Activated T-cell treated with anti-CD3 and anti-CD28 coated beads, Interleukin-2, amount 50 U/mL, for 24 hours (primary cell): ENCODE measurements at regions not wholly inside any gene's neighbourhood (a gene's known extent, or its start where the extent isn't known, plus 50 kb on each side); places are given as distances from the start of the nearest gene placed in this dataset.
A peak's percentile ranks its signal among the peaks of the same experiment; 100 is the strongest.
"Not testable (repeated sequence)": the region's sequence is repeated elsewhere in the genome, so short reads cannot be mapped to it uniquely, and the experiment has no call there.

Experiments used
- DNase-seq: peaks from one replicate; pipeline ENCODE4 v3.0.0-alpha.2; 2020
- H3K27ac Mint-ChIP-seq: 2 replicates; pipeline ENCODE4 v1.8.0; 2020; ENCODE audit warnings: mild to moderate bottlenecking, mixed read lengths
- H3K27me3 Mint-ChIP-seq: 2 replicates; pipeline ENCODE4 v1.8.0; 2020; ENCODE audit warnings: mixed read lengths
- H3K36me3 Mint-ChIP-seq: 2 replicates; pipeline ENCODE4 v1.8.0; 2020; ENCODE audit warnings: low read depth, mixed read lengths
- H3K4me1 Mint-ChIP-seq: 2 replicates; pipeline ENCODE4 v1.8.0; 2020; ENCODE audit warnings: low read depth, mixed read lengths
- H3K4me3 Mint-ChIP-seq: 2 replicates; pipeline ENCODE4 v1.8.0; 2020; ENCODE audit warnings: mild to moderate bottlenecking, moderate library complexity, mixed read lengths
- H3K9me3 Mint-ChIP-seq: 2 replicates; pipeline ENCODE4 v1.8.0; 2020; ENCODE audit warnings: mixed read lengths

- H3K36me3 Mint-ChIP-seq = peaks cover 3% of the 10 kb centered on the region
- H3K9me3 Mint-ChIP-seq = no peaks in the 10 kb centered on the region
- peak overlapping the region; percentile 91 for H3K27ac Mint-ChIP-seq
- no peaks in the 10 kb centered on the region for H3K27me3 Mint-ChIP-seq
- H3K4me1 Mint-ChIP-seq = peaks cover 65% of the 10 kb centered on the region
- peak; percentile 63 for DNase-seq
- H3K4me3 Mint-ChIP-seq = peak overlapping the region; percentile 77
These were observed 77.0 kb upstream of the SERTAD2 start for GRCh38 chr2:64730551-64731262.

- H3K36me3 Mint-ChIP-seq = peaks cover 3% of the 10 kb centered on the region
- H3K4me1 Mint-ChIP-seq = peaks cover 63% of the 10 kb centered on the region
- peak overlapping the region; percentile 77 for H3K4me3 Mint-ChIP-seq
- no peaks in the 10 kb centered on the region for H3K27me3 Mint-ChIP-seq
- DNase-seq = no peak
- H3K9me3 Mint-ChIP-seq = no peaks in the 10 kb centered on the region
- H3K27ac Mint-ChIP-seq = peak overlapping the region; percentile 91
These were observed 77.5 kb upstream of the SERTAD2 start for GRCh38 chr2:64731263-64731643.

- Mint-ChIP-seq H3K36me3 (peaks cover 3% of the 10 kb centered on the region), H3K9me3 (no peaks in the 10 kb centered on the region), H3K27me3 (no peaks in the 10 kb centered on the region), H3K4me1 (peaks cover 59% of the 10 kb centered on the region), H3K4me3 (peak overlapping the region; percentile 77), H3K27ac (peak overlapping the region; percentile 91)
- DNase-seq = no peak
These were observed 78.0 kb upstream of the SERTAD2 start for GRCh38 chr2:64731746-64732145.

GRCh38 chr2:64732146-64732545 lies 78.4 kb upstream of the SERTAD2 start:
- DNase-seq = no peak
- Mint-ChIP-seq H3K4me1 (peaks cover 59% of the 10 kb centered on the region), H3K27me3 (no peaks in the 10 kb centered on the region), H3K27ac (no peak overlapping the region), H3K9me3 (no peaks in the 10 kb centered on the region), H3K36me3 (peaks cover 3% of the 10 kb centered on the region), H3K4me3 (no peak overlapping the region)

- Mint-ChIP-seq H3K27me3 (no peaks in the 10 kb centered on the region), H3K27ac (no peak overlapping the region), H3K9me3 (no peaks in the 10 kb centered on the region), H3K4me1 (peaks cover 52% of the 10 kb centered on the region), H3K4me3 (no peak overlapping the region), H3K36me3 (peaks cover 3% of the 10 kb centered on the region)
- DNase-seq = no peak
These were observed 81.8 kb upstream of the SERTAD2 start for GRCh38 chr2:64735504-64735903.

- no peak for DNase-seq
- H3K9me3 Mint-ChIP-seq = no peaks in the 10 kb centered on the region
- H3K36me3 Mint-ChIP-seq = peaks cover 3% of the 10 kb centered on the region
- peak overlapping the region; percentile 80 for H3K27ac Mint-ChIP-seq
- H3K27me3 Mint-ChIP-seq = no peaks in the 10 kb centered on the region
- H3K4me3 Mint-ChIP-seq = peak overlapping the region; percentile 11
- H3K4me1 Mint-ChIP-seq = peaks cover 35% of the 10 kb centered on the region
These were observed 83.8 kb upstream of the SERTAD2 start for GRCh38 chr2:64737547-64737946.

- DNase-seq = no peak
These were observed 84.3 kb upstream of the SERTAD2 start for GRCh38 chr2:64738026-64738425.

GRCh38 chr2:64742678-64743077 lies 89.0 kb upstream of the SERTAD2 start:
- H3K4me3 Mint-ChIP-seq = no peak overlapping the region
- peaks cover 22% of the 10 kb centered on the region for H3K4me1 Mint-ChIP-seq
- no peaks in the 10 kb centered on the region for H3K9me3 Mint-ChIP-seq
- no peaks in the 10 kb centered on the region for H3K36me3 Mint-ChIP-seq
- DNase-seq = no peak
- no peaks in the 10 kb centered on the region for H3K27me3 Mint-ChIP-seq
- no peak overlapping the region for H3K27ac Mint-ChIP-seq

More at GRCh38 chr2:64738026-64738425, 84.3 kb upstream of the SERTAD2 start:
- Mint-ChIP-seq H3K27me3 (no peaks in the 10 kb centered on the region), H3K4me1 (peaks cover 35% of the 10 kb centered on the region), H3K9me3 (no peaks in the 10 kb centered on the region), H3K36me3 (peaks cover 3% of the 10 kb centered on the region), H3K27ac (peak overlapping the region; percentile 80), H3K4me3 (peak overlapping the region; percentile 11)

GRCh38 chr2:64743739-64744330 lies 90.1 kb upstream of the SERTAD2 start:
- no peak for DNase-seq
- no peaks in the 10 kb centered on the region for H3K36me3 Mint-ChIP-seq

GRCh38 chr2:64745562-64745961 lies 91.8 kb upstream of the SERTAD2 start:
- Mint-ChIP-seq H3K9me3 (no peaks in the 10 kb centered on the region), H3K27me3 (no peaks in the 10 kb centered on the region), H3K4me1 (peaks cover 25% of the 10 kb centered on the region), H3K4me3 (no peak overlapping the region), H3K36me3 (peaks cover 2% of the 10 kb centered on the region), H3K27ac (no peak overlapping the region)
- no peak for DNase-seq

More at GRCh38 chr2:64743739-64744330, 90.1 kb upstream of the SERTAD2 start:
- Mint-ChIP-seq H3K4me1 (peaks cover 16% of the 10 kb centered on the region), H3K4me3 (no peak overlapping the region), H3K27ac (no peak overlapping the region), H3K9me3 (no peaks in the 10 kb centered on the region), H3K27me3 (no peaks in the 10 kb centered on the region)

- H3K9me3 Mint-ChIP-seq, H3K27ac Mint-ChIP-seq, H3K36me3 Mint-ChIP-seq, H3K4me3 Mint-ChIP-seq, DNase-seq, H3K27me3 Mint-ChIP-seq: not testable (repeated sequence)
- H3K4me1 Mint-ChIP-seq = peaks cover 34% of the 10 kb centered on the region
These were observed 94.0 kb upstream of the SERTAD2 start for GRCh38 chr2:64747690-64748091.

GRCh38 chr2:64748147-64748546 lies 94.4 kb upstream of the SERTAD2 start:
- H3K36me3 Mint-ChIP-seq = peaks cover 8% of the 10 kb centered on the region
- no peak for DNase-seq
- no peaks in the 10 kb centered on the region for H3K9me3 Mint-ChIP-seq
- peak overlapping the region; percentile 86 for H3K27ac Mint-ChIP-seq
- H3K4me1 Mint-ChIP-seq = peaks cover 36% of the 10 kb centered on the region
- no peak overlapping the region for H3K4me3 Mint-ChIP-seq
- no peaks in the 10 kb centered on the region for H3K27me3 Mint-ChIP-seq

GRCh38 chr2:64748561-64748960 lies 94.8 kb upstream of the SERTAD2 start:
- peak overlapping the region; percentile 93 for H3K4me3 Mint-ChIP-seq
- no peaks in the 10 kb centered on the region for H3K27me3 Mint-ChIP-seq
- DNase-seq = no peak
- H3K36me3 Mint-ChIP-seq = peaks cover 8% of the 10 kb centered on the region
- H3K9me3 Mint-ChIP-seq = no peaks in the 10 kb centered on the region
- peaks cover 38% of the 10 kb centered on the region for H3K4me1 Mint-ChIP-seq
- H3K27ac Mint-ChIP-seq = peak overlapping the region; percentile 86

GRCh38 chr2:64749446-64749845 lies 95.7 kb upstream of the SERTAD2 start:
- Mint-ChIP-seq H3K27ac (peak overlapping the region; percentile 95), H3K9me3 (no peaks in the 10 kb centered on the region), H3K4me1 (peaks cover 36% of the 10 kb centered on the region), H3K27me3 (no peaks in the 10 kb centered on the region), H3K4me3 (peak overlapping the region; percentile 93), H3K36me3 (peaks cover 8% of the 10 kb centered on the region)
- DNase-seq = no peak

- H3K36me3 Mint-ChIP-seq = peaks cover 8% of the 10 kb centered on the region
- peak overlapping the region; percentile 93 for H3K4me3 Mint-ChIP-seq
- peak overlapping the region; percentile 95 for H3K27ac Mint-ChIP-seq
- no peaks in the 10 kb centered on the region for H3K27me3 Mint-ChIP-seq
- peaks cover 36% of the 10 kb centered on the region for H3K4me1 Mint-ChIP-seq
- peak; percentile 62 for DNase-seq
- H3K9me3 Mint-ChIP-seq = no peaks in the 10 kb centered on the region
These were observed 96.5 kb upstream of the SERTAD2 start for GRCh38 chr2:64750001-64750816.
